Spleen (tissue), 11 donors: ENCODE measurements at regions not wholly inside any gene's neighbourhood (a gene's known extent, or its start where the extent isn't known, plus 50 kb on each side); places are given as distances from the start of the nearest gene placed in this dataset.

ENCODE experiments used
- DNase-seq: peaks from one replicate; pipeline ENCODE4 v3.0.0-alpha.2; 2020
- H3K27ac ChIP-seq, 8 donors: fragments of 200-600 bp; sonication (generic) in 7 of 8; 1 replicate in 4 of 8; 2 replicates in 4 of 8; pipeline versions ENCODE4 v1.5.0 to v1.8.0; 2016 to 2021; ENCODE audit warnings: inconsistent platforms in 4 of 8, mild to moderate bottlenecking in 4 of 8, moderate library complexity in 1 of 8
- H3K27me3 ChIP-seq, 7 donors: fragments of 200-600 bp; sonication (generic) in 6 of 7; replicated peaks in 1 of 7; 1 replicate in 4 of 7; 2 replicates in 3 of 7; pipeline versions ENCODE4 v1.5.0 to v1.8.0; 2016 to 2021; ENCODE audit warnings: inconsistent platforms in 3 of 7, mild to moderate bottlenecking in 1 of 7
- H3K36me3 ChIP-seq, 6 donors: fragments of 200-600 bp; sonication (generic) in 5 of 6; 1 replicate in 4 of 6; 2 replicates in 2 of 6; pipeline versions ENCODE4 v1.5.0 to v1.8.0; 2016 to 2021; ENCODE audit warnings: inconsistent platforms in 2 of 6
- H3K4me1 ChIP-seq, 6 donors: fragments of 200-600 bp; sonication (generic) in 5 of 6; 1 replicate in 3 of 6; 2 replicates in 3 of 6; pipeline versions ENCODE4 v1.5.0 to v1.8.0; 2016 to 2021; ENCODE audit warnings: inconsistent platforms in 3 of 6
- H3K4me3 ChIP-seq, 8 donors: fragments of 200-600 bp; sonication (generic) in 7 of 8; 1 replicate in 4 of 8; 2 replicates in 4 of 8; pipeline versions ENCODE4 v1.5.0 to v1.8.0; 2016 to 2021; ENCODE audit warnings: inconsistent platforms in 4 of 8, mild to moderate bottlenecking in 4 of 8, moderate library complexity in 2 of 8
- H3K9me3 ChIP-seq, 8 donors: fragments of 200-600 bp; sonication (generic) in 7 of 8; 1 replicate in 4 of 8; 2 replicates in 4 of 8; pipeline versions ENCODE4 v1.5.0 to v1.8.0; 2016 to 2021; ENCODE audit warnings: inconsistent platforms in 4 of 8
- CTCF ChIP-seq, 11 experiments: fragments of 200-600 bp in 7 of 11; fragments of 450-650 bp in 4 of 11; sonication (generic) in 4 of 11; IDR thresholded peaks in 8 of 11; conservative IDR thresholded peaks in 3 of 11; 1 replicate in 7 of 11; 2 replicates in 4 of 11; pipeline versions ENCODE4 v1.4.0 to v1.8.0; 2016 to 2021; ENCODE audit warnings: antibody characterized with exemption in 11 of 11, inconsistent platforms in 4 of 11, mild to moderate bottlenecking in 1 of 11
- POLR2A ChIP-seq, 3 donors: fragments of 450-650 bp; IDR thresholded peaks; one replicate each; pipeline ENCODE4 v1.5.1; 2017; ENCODE audit warnings: antibody characterized with exemption in 3 of 3, mild to moderate bottlenecking in 1 of 3
- POLR2AphosphoS5 ChIP-seq, 3 donors: sonication (generic); formaldehyde crosslinking; IDR thresholded peaks; one replicate each; pipeline ENCODE4 v1.5.1; 2017; ENCODE audit warnings: antibody characterized with exemption in 3 of 3
- WGBS, 5 donors: extraction: QIAGEN DNeasy Blood & Tissue Kit in 3 of 5; methylation state at CpG; one replicate each; pipeline versions ENCODE4 v1.1.5 to v1.1.7; 2013 to 2018; 5-methylcytosine and 5-hydroxymethylcytosine counted together
- intact Hi-C: fragments of 100-400 bp; cut with DNase I; formaldehyde crosslinking; loops from one replicate; pipeline ENCODE4 v1.15.0; 2023; ENCODE audit warnings: low total_unique reads
- donor health status: healthy with polysubstance abuse.
- donor health status: DM: no; HTN: no; CAD: no; lungs with moderate emphysema.
- donor health status: DM: no; HTN: no; CAD: no.
- donor health status: Bipolar disorder and iron deficiency.
- donor health status: healthy.
- donor health status: DM: no; HTN: no; CAD: no.
- donor health status: DM: yes; HTN: yes; CAD: no.

DNA sequence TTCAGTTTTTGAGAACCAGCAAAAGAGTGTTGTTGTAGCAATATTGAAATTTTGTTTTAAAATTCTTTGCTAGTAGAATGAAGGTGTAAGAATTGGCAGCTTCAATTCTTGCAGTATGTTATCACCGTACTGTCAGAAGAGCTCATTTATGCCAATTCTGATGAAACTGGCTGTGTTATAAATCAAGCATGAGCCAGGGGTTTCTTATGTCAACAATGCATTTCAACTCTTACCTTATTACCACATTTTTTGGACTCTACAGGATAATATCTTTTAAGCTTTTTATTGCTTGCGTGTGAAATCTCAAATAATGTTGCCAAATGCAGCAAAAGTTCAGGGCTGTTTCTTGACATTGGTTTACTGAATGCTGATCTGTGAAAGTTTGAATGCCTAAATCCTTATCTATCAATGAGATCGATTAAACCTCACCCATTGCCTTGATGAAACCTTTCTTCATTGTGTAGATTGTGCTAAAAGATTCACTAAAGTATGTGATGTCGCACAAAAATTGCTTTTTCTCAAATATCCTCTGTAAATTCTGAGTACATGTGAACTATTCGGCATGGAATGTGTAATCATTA lies 1389.3 kb upstream of the ZEB2 start:
- TF ChIP-seq POLR2A (IDR thresholded peaks at IDR 0.05) = no peak
- TF ChIP-seq POLR2AphosphoS5 (IDR thresholded peaks at IDR 0.05) = no peak
- no peak for TF ChIP-seq CTCF (IDR thresholded peaks at IDR 0.05 in 8 of 11, conservative IDR thresholded peaks at IDR 0.05 in 3 of 11)
- no peaks in the 10 kb centered on the region for H3K36me3 ChIP-seq
- H3K4me3 ChIP-seq = no peak overlapping the region
- no peaks in the 10 kb centered on the region for H3K27me3 ChIP-seq
- no peak for DNase-seq
- intact Hi-C loops = no loop called here
- WGBS, 5 donors = 87 to 96% (median 89%) methylated on average over 5 of the region's 5 CpGs
- H3K9me3 ChIP-seq = no peaks in the 10 kb centered on the region
- no peaks in the 10 kb centered on the region for H3K4me1 ChIP-seq
- no peak overlapping the region for H3K27ac ChIP-seq

- Histone ChIP-seq H3K4me3 (no peak overlapping the region), H3K27ac (no peak overlapping the region), H3K9me3 (peaks cover 0 to 11% (median 8%) of the 10 kb centered on the region in 8 donors), H3K27me3 (no peaks in the 10 kb centered on the region), H3K36me3 (no peaks in the 10 kb centered on the region), H3K4me1 (no peaks in the 10 kb centered on the region)
- no peak for TF ChIP-seq POLR2A (IDR thresholded peaks at IDR 0.05)
- TF ChIP-seq POLR2AphosphoS5 (IDR thresholded peaks at IDR 0.05) = no peak
- TF ChIP-seq CTCF (IDR thresholded peaks at IDR 0.05 in 8 of 11, conservative IDR thresholded peaks at IDR 0.05 in 3 of 11) = no peak
- intact Hi-C loops = no loop called here
- 52 to 91% (median 63%) methylated on average over 1 of the region's 1 CpG for WGBS, 5 donors
- no peak for DNase-seq
Observed at GRCh38 chr2:145906354-145906753, 1386.4 kb upstream of the ZEB2 start.

- Histone ChIP-seq H3K4me1 (no peaks in the 10 kb centered on the region), H3K36me3 (no peaks in the 10 kb centered on the region), H3K9me3 (peaks cover 0 to 11% (median 8%) of the 10 kb centered on the region in 8 donors), H3K27ac (no peak overlapping the region), H3K4me3 (no peak overlapping the region), H3K27me3 (no peaks in the 10 kb centered on the region)
- DNase-seq = no peak
- 73 to 90% (median 84%) methylated on average over 1 of the region's 1 CpG for WGBS, 5 donors
- intact Hi-C loops = no loop called here
- TF ChIP-seq CTCF (IDR thresholded peaks at IDR 0.05 in 8 of 11, conservative IDR thresholded peaks at IDR 0.05 in 3 of 11) = no peak
- no peak for TF ChIP-seq POLR2AphosphoS5 (IDR thresholded peaks at IDR 0.05)
- no peak for TF ChIP-seq POLR2A (IDR thresholded peaks at IDR 0.05)
Observed at GRCh38 chr2:145905371-145905770, 1385.5 kb upstream of the ZEB2 start.

DNA sequence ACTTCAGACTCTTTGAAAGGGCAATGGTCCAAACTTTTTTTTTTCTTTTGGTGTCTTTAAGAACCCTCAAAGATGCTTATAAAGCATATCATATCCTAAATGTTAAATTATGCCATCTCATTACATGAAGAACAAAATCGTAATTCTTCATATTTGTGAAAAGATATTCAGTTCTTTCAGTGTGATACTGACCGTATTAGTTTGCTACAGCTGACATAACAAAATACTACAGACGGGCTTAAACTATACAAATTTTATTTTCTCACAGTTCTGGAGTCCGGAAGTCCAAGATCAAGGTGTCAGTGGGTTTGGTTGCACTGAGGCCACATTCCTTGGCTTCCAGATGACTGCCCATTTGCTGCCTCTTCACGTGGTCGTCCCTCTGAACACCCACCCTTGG lies 1377.2 kb upstream of the ZEB2 start:
- no peak overlapping the region for H3K4me3 ChIP-seq
- no peaks in the 10 kb centered on the region for H3K4me1 ChIP-seq
- WGBS, 5 donors = 87 to 94% (median 93%) methylated on average over 6 of the region's 6 CpGs
- H3K36me3 ChIP-seq = no peaks in the 10 kb centered on the region
- no peak for TF ChIP-seq POLR2AphosphoS5 (IDR thresholded peaks at IDR 0.05)
- TF ChIP-seq CTCF (IDR thresholded peaks at IDR 0.05 in 8 of 11, conservative IDR thresholded peaks at IDR 0.05 in 3 of 11) = no peak
- TF ChIP-seq POLR2A (IDR thresholded peaks at IDR 0.05) = no peak
- no peak for DNase-seq
- no peaks in the 10 kb centered on the region for H3K27me3 ChIP-seq
- H3K9me3 ChIP-seq = peaks cover 0 to 8% (median 3%) of the 10 kb centered on the region in 8 donors
- intact Hi-C loops = no loop called here
- no peak overlapping the region for H3K27ac ChIP-seq
